ENCODE measurements at regions not wholly inside any gene's neighbourhood (a gene's known extent, or its start where the extent isn't known, plus 50 kb on each side); places are given as distances from the start of the nearest gene placed in this dataset.
"Not testable (repeated sequence)": the region's sequence is repeated elsewhere in the genome, so short reads cannot be mapped to it uniquely, and the experiment has no call there.

DNA sequence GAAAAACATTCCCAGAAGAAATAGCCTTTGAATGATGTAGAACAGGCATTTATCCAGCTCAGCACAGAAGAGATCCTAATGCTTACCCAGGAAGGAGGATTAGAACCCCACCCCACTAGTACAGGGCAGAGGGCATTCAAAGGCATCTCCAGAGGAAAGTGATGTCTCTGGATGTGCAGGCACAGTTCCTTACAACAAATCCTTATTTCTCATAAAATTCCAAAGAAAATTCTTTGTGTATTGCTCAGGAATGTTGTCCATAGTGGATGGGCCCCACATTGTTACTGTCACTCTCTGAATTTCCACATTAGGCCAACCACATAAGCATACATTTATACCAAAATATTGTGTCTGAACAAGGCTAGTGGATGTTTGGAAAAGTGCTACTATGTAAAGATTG, 243.0 kb downstream of the ADRA2A start:
- no peak overlapping the region for H3K4me3 ChIP-seq
- no peak for DNase-seq
- H3K36me3 ChIP-seq, result no peaks in the 10 kb centered on the region
- H3K9me3 ChIP-seq, result no peaks in the 10 kb centered on the region
- no peak overlapping the region for H3K27ac ChIP-seq
- no peaks in the 10 kb centered on the region for H3K27me3 ChIP-seq
- TF ChIP-seq, protein P1, sequence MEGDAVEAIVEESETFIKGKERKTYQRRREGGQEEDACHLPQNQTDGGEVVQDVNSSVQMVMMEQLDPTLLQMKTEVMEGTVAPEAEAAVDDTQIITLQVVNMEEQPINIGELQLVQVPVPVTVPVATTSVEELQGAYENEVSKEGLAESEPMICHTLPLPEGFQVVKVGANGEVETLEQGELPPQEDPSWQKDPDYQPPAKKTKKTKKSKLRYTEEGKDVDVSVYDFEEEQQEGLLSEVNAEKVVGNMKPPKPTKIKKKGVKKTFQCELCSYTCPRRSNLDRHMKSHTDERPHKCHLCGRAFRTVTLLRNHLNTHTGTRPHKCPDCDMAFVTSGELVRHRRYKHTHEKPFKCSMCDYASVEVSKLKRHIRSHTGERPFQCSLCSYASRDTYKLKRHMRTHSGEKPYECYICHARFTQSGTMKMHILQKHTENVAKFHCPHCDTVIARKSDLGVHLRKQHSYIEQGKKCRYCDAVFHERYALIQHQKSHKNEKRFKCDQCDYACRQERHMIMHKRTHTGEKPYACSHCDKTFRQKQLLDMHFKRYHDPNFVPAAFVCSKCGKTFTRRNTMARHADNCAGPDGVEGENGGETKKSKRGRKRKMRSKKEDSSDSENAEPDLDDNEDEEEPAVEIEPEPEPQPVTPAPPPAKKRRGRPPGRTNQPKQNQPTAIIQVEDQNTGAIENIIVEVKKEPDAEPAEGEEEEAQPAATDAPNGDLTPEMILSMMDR (IDR thresholded peaks at IDR 0.05), result no peak
- no peak for TF ChIP-seq POLR2A (IDR thresholded peaks at IDR 0.05)
- no peaks in the 10 kb centered on the region for H3K4me1 ChIP-seq
- intact Hi-C loops (cut with DNase I; ENCODE audit: low total_unique reads), result no loop called here

DNA sequence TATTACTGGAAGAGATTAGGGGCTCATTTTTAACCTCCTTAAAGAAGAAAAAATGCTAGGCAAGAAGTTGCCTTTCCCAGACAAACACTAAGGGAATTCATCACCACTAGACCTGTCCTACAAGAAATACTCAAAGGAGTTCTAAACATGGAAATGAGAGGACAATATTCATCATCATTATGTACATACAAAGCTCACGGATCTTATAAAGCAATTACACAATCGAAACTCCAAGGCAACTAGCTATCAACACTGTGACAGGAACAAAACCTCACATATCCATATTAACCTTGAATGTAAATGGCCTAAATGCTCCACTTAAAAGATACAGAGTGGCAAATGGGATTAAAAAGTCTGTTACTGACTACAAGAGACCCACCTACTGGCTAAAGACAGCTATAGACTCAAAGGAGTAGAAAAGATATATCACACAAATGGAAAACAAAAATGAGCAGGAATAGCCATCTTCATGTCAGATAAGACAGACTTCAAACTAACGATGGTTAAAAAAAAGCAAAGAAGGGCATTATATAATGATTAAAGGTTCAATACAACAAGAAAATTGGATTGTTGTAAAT, 246.6 kb downstream of the ADRA2A start:
- intact Hi-C loops (cut with DNase I; ENCODE audit: low total_unique reads), result no loop called here
- no peaks in the 10 kb centered on the region for H3K27me3 ChIP-seq

DNA sequence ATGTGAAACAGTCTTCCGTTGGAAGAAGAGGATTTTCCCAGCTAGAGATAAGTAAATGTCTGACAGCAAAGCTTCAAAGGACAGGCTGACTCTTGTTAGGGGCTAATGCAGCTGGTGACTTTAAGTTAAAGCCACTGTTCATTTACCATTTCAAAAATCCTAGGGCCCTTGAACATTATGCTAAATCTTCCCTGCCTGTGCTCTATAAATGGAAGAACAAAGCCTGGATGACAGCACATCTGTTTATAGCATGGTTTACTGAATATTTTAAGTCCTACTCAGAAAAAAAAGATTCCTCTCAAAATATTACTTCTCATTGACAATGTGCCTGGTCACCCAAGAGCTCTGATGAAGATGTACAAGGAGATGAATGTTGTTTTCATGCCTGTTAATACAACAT, 255.3 kb downstream of the ADRA2A start:
- H3K27ac ChIP-seq; H3K9me3 ChIP-seq; DNase-seq; H3K4me1 ChIP-seq; H3K27me3 ChIP-seq; H3K36me3 ChIP-seq; intact Hi-C loops (cut with DNase I; ENCODE audit: low total_unique reads); H3K4me3 ChIP-seq: not testable (repeated sequence)

More for the DNA sequence above, 246.6 kb downstream of the ADRA2A start:
- H3K36me3 ChIP-seq, result no peaks in the 10 kb centered on the region
- no peaks in the 10 kb centered on the region for H3K4me1 ChIP-seq
- H3K27ac ChIP-seq, result no peak overlapping the region
- TF ChIP-seq, protein P1 (IDR thresholded peaks at IDR 0.05), result no peak
- no peak for TF ChIP-seq POLR2A (IDR thresholded peaks at IDR 0.05)
- no peak for DNase-seq
- no peaks in the 10 kb centered on the region for H3K9me3 ChIP-seq
- no peak overlapping the region for H3K4me3 ChIP-seq

DNA sequence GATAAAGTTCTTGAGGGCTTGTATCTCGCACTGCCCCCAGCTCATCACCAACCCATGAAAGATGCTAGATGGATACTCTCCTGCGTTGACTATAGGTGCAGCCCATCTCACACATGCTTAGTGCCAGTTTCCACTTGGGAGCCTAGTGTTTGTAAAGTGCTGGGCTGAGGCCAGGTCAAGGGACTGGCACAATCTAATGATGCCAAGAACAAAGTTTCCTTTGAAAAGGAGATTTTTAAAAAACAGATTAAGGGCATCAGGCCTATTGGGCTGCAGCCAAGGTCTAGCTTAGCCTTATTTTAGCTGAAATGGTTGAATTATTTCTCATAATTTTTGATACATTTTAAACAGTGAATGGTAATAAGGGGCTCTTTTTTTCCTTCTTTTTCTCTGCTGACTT, 259.0 kb downstream of the ADRA2A start:
- Histone ChIP-seq H3K36me3 (no peaks in the 10 kb centered on the region), H3K27ac (no peak overlapping the region), H3K27me3 (no peaks in the 10 kb centered on the region), H3K4me1 (no peaks in the 10 kb centered on the region), H3K4me3 (no peak overlapping the region), H3K9me3 (no peaks in the 10 kb centered on the region)
- DNase-seq, result no peak
- intact Hi-C loops (cut with DNase I; ENCODE audit: low total_unique reads), result no loop called here
- TF ChIP-seq POLR2A (IDR thresholded peaks at IDR 0.05), result no peak
- TF ChIP-seq, protein P1 (IDR thresholded peaks at IDR 0.05), result no peak

DNA sequence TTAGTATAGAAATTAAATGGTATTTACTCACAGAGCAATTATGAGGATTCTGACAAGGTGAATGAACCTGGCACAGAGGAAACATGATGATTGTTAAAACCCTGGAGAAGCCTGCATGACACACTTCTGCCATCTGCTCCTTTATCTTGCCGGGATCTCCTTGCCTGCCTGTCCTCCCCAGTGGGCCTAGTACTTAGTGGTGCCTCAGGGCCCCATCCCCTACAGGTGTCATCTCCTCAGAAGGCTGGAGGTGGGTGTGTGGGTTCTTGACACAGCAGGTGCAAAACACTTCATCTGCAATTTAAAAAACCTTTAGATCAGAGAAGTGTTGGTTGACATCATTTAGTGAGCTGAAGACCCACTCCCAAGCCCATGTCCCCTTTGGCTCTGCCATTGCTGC, 261.2 kb downstream of the ADRA2A start:
- no peak for DNase-seq
- intact Hi-C loops (cut with DNase I; ENCODE audit: low total_unique reads), result no loop called here
- no peak overlapping the region for H3K4me3 ChIP-seq
- H3K4me1 ChIP-seq, result no peaks in the 10 kb centered on the region
- no peak for TF ChIP-seq POLR2A (IDR thresholded peaks at IDR 0.05)
- TF ChIP-seq, protein P1 (IDR thresholded peaks at IDR 0.05), result no peak
- no peaks in the 10 kb centered on the region for H3K36me3 ChIP-seq
- H3K9me3 ChIP-seq, result no peaks in the 10 kb centered on the region
- no peak overlapping the region for H3K27ac ChIP-seq
- H3K27me3 ChIP-seq, result no peaks in the 10 kb centered on the region

DNA sequence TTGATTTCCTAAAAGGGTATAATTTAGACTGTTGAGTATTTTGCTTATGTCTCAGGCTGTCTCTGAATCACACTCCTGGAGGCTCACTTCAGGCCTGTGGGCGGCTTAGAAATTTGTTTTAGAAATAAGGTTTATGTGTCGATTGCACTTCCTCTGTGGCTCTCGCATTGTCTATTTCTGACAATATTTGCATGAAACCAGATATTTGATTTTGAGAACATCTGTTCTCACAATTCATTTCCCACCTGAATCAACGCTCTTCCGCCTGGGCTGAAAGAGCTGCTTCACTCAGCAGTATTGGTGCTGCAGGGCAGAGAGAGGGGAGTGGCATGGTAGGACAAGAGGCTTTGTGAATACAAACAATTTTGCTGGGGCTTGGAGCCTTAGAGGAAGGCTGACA, 262.0 kb downstream of the ADRA2A start:
- TF ChIP-seq POLR2A (IDR thresholded peaks at IDR 0.05), result no peak
- TF ChIP-seq, protein P1 (IDR thresholded peaks at IDR 0.05), result no peak
- no peaks in the 10 kb centered on the region for H3K27me3 ChIP-seq
- no peaks in the 10 kb centered on the region for H3K9me3 ChIP-seq
- no peaks in the 10 kb centered on the region for H3K4me1 ChIP-seq
- H3K4me3 ChIP-seq, result no peak overlapping the region
- no peak overlapping the region for H3K27ac ChIP-seq
- no peaks in the 10 kb centered on the region for H3K36me3 ChIP-seq
- intact Hi-C loops (cut with DNase I; ENCODE audit: low total_unique reads), result no loop called here
- no peak for DNase-seq
